Lower leg skin (tissue), 3 donors: ENCODE measurements at regions not wholly inside any gene's neighbourhood (a gene's known extent, or its start where the extent isn't known, plus 50 kb on each side); places are given as distances from the start of the nearest gene placed in this dataset.

ENCODE experiments used
- CTCF ChIP-seq, 3 donors: fragments of 450-650 bp; IDR thresholded peaks; one replicate each; pipeline ENCODE4 v1.5.1; 2016; ENCODE audit warnings: antibody characterized with exemption in 3 of 3, mild to moderate bottlenecking in 3 of 3, moderate library complexity in 2 of 3
- POLR2A ChIP-seq, 2 donors: fragments of 450-650 bp; IDR thresholded peaks; one replicate each; pipeline ENCODE4 v1.6.1; 2016 to 2017; ENCODE audit warnings: antibody characterized with exemption in 2 of 2, mild to moderate bottlenecking in 1 of 2, moderate library complexity in 1 of 2

GRCh38 chr2:21841341-21841740 is 717.6 kb downstream of the TDRD15 start:
- TF ChIP-seq CTCF (IDR thresholded peaks at IDR 0.05) (no peak), POLR2A (IDR thresholded peaks at IDR 0.05) (no peak)
